Liver (tissue), 8 donors: ENCODE measurements at regions not wholly inside any gene's neighbourhood (a gene's known extent, or its start where the extent isn't known, plus 50 kb on each side); places are given as distances from the start of the nearest gene placed in this dataset.
A peak's percentile ranks its signal among the peaks of the same experiment; 100 is the strongest.

Experiments used
- DNase-seq: peaks from one replicate; pipeline ENCODE4 v3.0.0-alpha.2; 2017; ENCODE audit warnings: low spot score
- H3K27ac ChIP-seq, 2 donors: one replicate each; pipeline ENCODE4 v1.7.0; 2013; ENCODE audit warnings: inconsistent platforms in 2 of 2, low read length in 2 of 2, control low read depth in 1 of 2, low read depth in 1 of 2, mild to moderate bottlenecking in 1 of 2
- H3K27me3 ChIP-seq, 4 donors: one replicate each; pipeline versions ENCODE4 v1.6.1 to v1.7.0; 2013; ENCODE audit warnings: low read length in 3 of 4, inconsistent platforms in 1 of 4, mild to moderate bottlenecking in 1 of 4, moderate library complexity in 1 of 4; ENCODE audit not compliant: control insufficient read depth in 4 of 4, insufficient read depth in 4 of 4
- H3K36me3 ChIP-seq, 4 donors: one replicate each; pipeline versions ENCODE4 v1.6.1 to v1.7.0; 2013; ENCODE audit warnings: low read length in 3 of 4, mild to moderate bottlenecking in 3 of 4, low read depth in 1 of 4, moderate library complexity in 1 of 4; ENCODE audit not compliant: control insufficient read depth in 4 of 4, insufficient read depth in 3 of 4
- H3K4me1 ChIP-seq, 4 donors: one replicate each; pipeline versions ENCODE4 v1.6.1 to v1.7.0; 2013; ENCODE audit warnings: low read length in 3 of 4, mild to moderate bottlenecking in 3 of 4, moderate library complexity in 1 of 4; ENCODE audit not compliant: control insufficient read depth in 4 of 4, insufficient read depth in 4 of 4
- H3K4me3 ChIP-seq, 3 donors: one replicate each; pipeline versions ENCODE4 v1.6.1 to v1.7.0; 2013; ENCODE audit warnings: low read length in 3 of 3, control low read depth in 1 of 3, low read depth in 1 of 3, mild to moderate bottlenecking in 1 of 3
- H3K9ac ChIP-seq, 2 donors: one replicate each; pipeline ENCODE4 v1.7.0; 2013; ENCODE audit warnings: low read length in 2 of 2, mild to moderate bottlenecking in 2 of 2, moderate library complexity in 2 of 2, control low read depth in 1 of 2, low read depth in 1 of 2
- H3K9me3 ChIP-seq, 4 donors: one replicate each; pipeline versions ENCODE4 v1.6.1 to v1.7.0; 2013; ENCODE audit warnings: low read length in 3 of 4; ENCODE audit not compliant: control insufficient read depth in 4 of 4
- ATF3 ChIP-seq: IDR thresholded peaks from 2 replicates; pipeline ENCODE4 v1.6.1; 2016; ENCODE audit warnings: antibody characterized with exemption
- CTCF ChIP-seq: fragments of 150-350 bp; IDR thresholded peaks from 2 replicates; pipeline ENCODE4 v1.5.1; 2017; ENCODE audit warnings: improper control_type of control experiment, low read depth, low read length; ENCODE audit not compliant: missing input control
- EGR1 ChIP-seq, 2 donors: IDR thresholded peaks; 2 replicates each; pipeline ENCODE4 v1.6.1; 2016 to 2018; ENCODE audit warnings: antibody characterized with exemption in 2 of 2, low read depth in 2 of 2
- FOXA1 ChIP-seq: IDR thresholded peaks from 2 replicates; pipeline ENCODE4 v1.6.1; 2016; ENCODE audit warnings: antibody characterized with exemption
- FOXA2 ChIP-seq: IDR thresholded peaks from 2 replicates; pipeline ENCODE4 v1.6.1; 2016; ENCODE audit warnings: antibody characterized with exemption
- GABPA ChIP-seq, 2 donors: IDR thresholded peaks in 1 of 2; conservative IDR thresholded peaks in 1 of 2; 2 replicates each; pipeline ENCODE4 v1.6.1; 2016; ENCODE audit warnings: antibody characterized with exemption in 2 of 2, mild to moderate bottlenecking in 1 of 2, moderate library complexity in 1 of 2
- HNF4A ChIP-seq, 2 donors: conservative IDR thresholded peaks; 2 replicates each; pipeline ENCODE4 v1.6.1; 2016; ENCODE audit warnings: antibody characterized with exemption in 2 of 2, mild to moderate bottlenecking in 2 of 2
- HNF4G ChIP-seq: IDR thresholded peaks from 2 replicates; pipeline ENCODE4 v1.6.1; 2016; ENCODE audit warnings: antibody characterized with exemption
- JUND ChIP-seq, 2 donors: IDR thresholded peaks; 2 replicates each; pipeline ENCODE4 v1.6.1; 2016; ENCODE audit warnings: antibody characterized with exemption in 2 of 2
- MAX ChIP-seq: IDR thresholded peaks from 2 replicates; pipeline ENCODE4 v1.6.1; 2016; ENCODE audit warnings: antibody characterized with exemption
- NR2F2 ChIP-seq: IDR thresholded peaks from 2 replicates; pipeline ENCODE4 v1.6.1; 2016; ENCODE audit warnings: antibody characterized with exemption
- RAD21 ChIP-seq, 2 donors: IDR thresholded peaks; 2 replicates each; pipeline ENCODE4 v1.6.1; 2016; ENCODE audit warnings: antibody characterized with exemption in 2 of 2, mild to moderate bottlenecking in 2 of 2
- REST ChIP-seq: IDR thresholded peaks from 2 replicates; pipeline ENCODE4 v1.6.1; 2016; ENCODE audit warnings: antibody characterized with exemption, mild to moderate bottlenecking
- RXRA ChIP-seq, 2 donors: IDR thresholded peaks; 2 replicates each; pipeline ENCODE4 v1.6.1; 2017 to 2018; ENCODE audit warnings: antibody characterized with exemption in 2 of 2, mild to moderate bottlenecking in 1 of 2
- SP1 ChIP-seq: IDR thresholded peaks from 2 replicates; pipeline ENCODE4 v1.6.1; 2018; ENCODE audit warnings: antibody characterized with exemption, mild to moderate bottlenecking
- TAF1 ChIP-seq: conservative IDR thresholded peaks from 2 replicates; pipeline ENCODE4 v1.6.1; 2016; ENCODE audit warnings: antibody characterized with exemption, mild to moderate bottlenecking
- YY1 ChIP-seq: IDR thresholded peaks from 2 replicates; pipeline ENCODE4 v1.6.1; 2016; ENCODE audit warnings: antibody characterized with exemption, mild to moderate bottlenecking
- ZBTB33 ChIP-seq: IDR thresholded peaks from 2 replicates; pipeline ENCODE4 v1.6.1; 2016; ENCODE audit warnings: antibody characterized with exemption
- WGBS: extraction: QIAGEN DNeasy Blood & Tissue Kit; methylation state at CpG from one replicate; pipeline ENCODE4 v1.1.7; 2013; 5-methylcytosine and 5-hydroxymethylcytosine counted together
- donor health status: healthy.
- donor health status: healthy.
- donor health status: healthy.
- donor health status: healthy.
- donor health status: healthy.

- no peaks in the 10 kb centered on the region for H3K27me3 ChIP-seq
- H3K4me1 ChIP-seq: peaks cover 14 to 48% (median 32%) of the 10 kb centered on the region in 4 donors
- no peaks in the 10 kb centered on the region for H3K36me3 ChIP-seq
- peak overlapping the region; percentile 81 to 83 for H3K27ac ChIP-seq
- no peak for DNase-seq
- TF ChIP-seq RXRA (IDR thresholded peaks at IDR 0.05): peak; percentile 98 to 99
- TF ChIP-seq JUND (IDR thresholded peaks at IDR 0.05): peak in 1 of 2 donors; percentile 51
- TF ChIP-seq HNF4A (conservative IDR thresholded peaks at IDR 0.05): peak; percentile 84 to 89
- TF ChIP-seq REST: peak; percentile 77
- TF ChIP-seq ZBTB33: peak; percentile 45
- TF ChIP-seq EGR1 (IDR thresholded peaks at IDR 0.05; ENCODE audit: low read depth in 2 of 2): peak in 1 of 2 donors; percentile 23
- TF ChIP-seq MAX: peak; percentile 85
- TF ChIP-seq ATF3: no peak
- TF ChIP-seq HNF4G: peak; percentile 36
- no peak for TF ChIP-seq FOXA1
- peak; percentile 96 for TF ChIP-seq NR2F2
- TF ChIP-seq RAD21 (IDR thresholded peaks at IDR 0.05): peak; percentile 58 to 72
- TF ChIP-seq GABPA (IDR thresholded peaks at IDR 0.05 in 1 of 2, conservative IDR thresholded peaks at IDR 0.05 in 1 of 2): peak in 1 of 2 donors; percentile 18
- peak; percentile 90 for TF ChIP-seq SP1
- peak; percentile 71 for TF ChIP-seq YY1
- no peak for TF ChIP-seq TAF1
- peak; percentile 65 for TF ChIP-seq FOXA2
- no peak for TF ChIP-seq CTCF
- H3K9ac ChIP-seq: no peak overlapping the region
- no peaks in the 10 kb centered on the region for H3K9me3 ChIP-seq
- no peak overlapping the region for H3K4me3 ChIP-seq
- 55% methylated on average over 13 of the region's 13 CpGs for WGBS
Observed at GRCh38 chr2:236728916-236729670, 159.5 kb downstream of the ACKR3 start.
